ENCODE measurements at regions not wholly inside any gene's neighbourhood (a gene's known extent, or its start where the extent isn't known, plus 50 kb on each side); places are given as distances from the start of the nearest gene placed in this dataset.
"Not testable (repeated sequence)": the region's sequence is repeated elsewhere in the genome, so short reads cannot be mapped to it uniquely, and the experiment has no call there.

- no peak overlapping the region for H3K4me3 ChIP-seq (ENCODE audit: low read depth, low read length)
- no peak for TF ChIP-seq CTCF (IDR thresholded peaks at IDR 0.05; ENCODE audit: borderline replicate concordance, insufficient read depth, low read depth, low read length)
Observed at GRCh38 chr2:208674919-208675318, 268.3 kb downstream of the PTH2R start.

- H3K4me3 ChIP-seq (ENCODE audit: low read depth, low read length): not testable (repeated sequence)
Observed at GRCh38 chr2:208685929-208686328, 279.3 kb downstream of the PTH2R start.

DNA sequence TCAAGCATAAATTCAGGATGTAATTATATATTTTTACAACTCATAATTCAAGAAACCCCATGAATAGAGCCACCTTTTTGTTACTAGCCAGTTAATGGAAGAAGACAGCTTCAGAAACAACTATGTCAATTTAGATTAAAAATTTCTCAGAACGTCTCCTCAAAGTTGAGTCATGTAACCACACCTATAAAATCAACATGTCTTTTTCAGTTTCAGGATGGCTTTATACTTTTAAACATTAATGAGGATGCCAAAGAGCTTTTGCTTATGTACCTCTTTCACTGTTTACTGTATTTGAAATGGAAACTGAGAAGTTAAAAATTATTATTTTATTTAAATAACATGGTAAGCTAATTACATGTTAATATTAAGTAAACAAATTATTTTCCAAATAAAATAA, 280.1 kb downstream of the PTH2R start:
- no peak for TF ChIP-seq CTCF (IDR thresholded peaks at IDR 0.05; ENCODE audit: borderline replicate concordance, insufficient read depth, low read depth, low read length)
- H3K4me3 ChIP-seq (ENCODE audit: low read depth, low read length): no peak overlapping the region

DNA sequence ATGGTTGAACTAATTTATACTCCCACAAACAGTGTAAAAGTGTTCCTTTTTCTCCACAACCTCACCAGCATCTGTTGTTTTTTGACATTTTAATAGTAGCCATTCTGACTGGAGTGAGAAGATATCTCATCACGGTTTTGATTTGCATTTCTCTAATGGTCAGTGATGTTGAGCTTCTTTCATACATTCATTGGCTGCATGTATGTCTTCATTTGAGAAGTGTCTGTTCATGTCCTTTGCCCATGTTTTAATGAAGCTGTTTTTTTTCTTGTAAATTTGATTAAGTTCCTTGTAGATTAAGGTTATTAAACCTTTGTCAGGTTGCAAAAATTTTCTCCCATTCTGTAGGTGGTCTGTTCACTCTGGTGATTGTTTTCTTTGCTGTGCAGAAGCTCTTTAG, 281.1 kb downstream of the PTH2R start:
- not testable (repeated sequence) for H3K4me3 ChIP-seq (ENCODE audit: low read depth, low read length)

DNA sequence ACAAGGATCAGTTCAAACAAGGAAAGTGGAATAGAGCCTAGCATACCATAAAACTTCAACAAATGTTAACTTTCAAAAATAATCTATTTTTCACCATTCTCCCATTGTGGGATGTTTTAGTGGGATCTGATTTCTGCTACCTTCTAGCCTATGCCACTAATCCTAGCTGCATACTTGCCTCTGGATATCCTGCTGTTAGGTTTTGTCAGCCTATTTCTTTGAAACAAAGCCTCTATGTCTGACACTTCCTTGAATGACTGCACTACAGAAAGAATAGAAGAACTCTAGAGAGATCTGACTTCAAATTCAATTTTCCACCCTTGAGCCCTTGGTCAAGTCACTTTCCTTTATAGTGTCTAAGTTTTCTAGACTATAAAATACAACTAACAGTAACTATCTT, 291.5 kb downstream of the PTH2R start:
- no peak for TF ChIP-seq CTCF (IDR thresholded peaks at IDR 0.05; ENCODE audit: borderline replicate concordance, insufficient read depth, low read depth, low read length)
- H3K4me3 ChIP-seq (ENCODE audit: low read depth, low read length): no peak overlapping the region

- TF ChIP-seq CTCF (IDR thresholded peaks at IDR 0.05; ENCODE audit: borderline replicate concordance, insufficient read depth, low read depth, low read length): no peak
- H3K4me3 ChIP-seq (ENCODE audit: low read depth, low read length): no peak overlapping the region
Observed at GRCh38 chr2:208708486-208708885, 301.9 kb downstream of the PTH2R start.

DNA sequence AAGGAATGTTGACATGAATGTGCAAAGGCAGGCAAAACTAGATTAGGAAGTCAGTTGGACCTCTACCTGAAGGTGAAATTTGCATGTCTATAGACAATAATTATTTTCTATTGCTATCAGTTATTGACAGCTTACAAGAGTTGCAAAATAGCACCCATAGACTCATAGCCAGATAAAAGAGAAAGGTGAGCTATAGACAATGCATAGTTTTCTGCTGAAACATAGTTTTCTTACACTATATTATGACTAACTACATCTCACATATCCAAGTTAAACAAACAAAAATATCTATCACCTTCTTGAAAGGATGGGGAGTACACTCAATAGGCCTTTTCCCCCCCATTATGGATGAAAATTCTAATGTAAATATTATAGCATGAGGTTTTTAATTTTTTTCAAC, 305.0 kb downstream of the PTH2R start:
- H3K4me3 ChIP-seq (ENCODE audit: low read depth, low read length): no peak overlapping the region
- no peak for TF ChIP-seq CTCF (IDR thresholded peaks at IDR 0.05; ENCODE audit: borderline replicate concordance, insufficient read depth, low read depth, low read length)

- TF ChIP-seq CTCF (IDR thresholded peaks at IDR 0.05; ENCODE audit: borderline replicate concordance, insufficient read depth, low read depth, low read length): no peak
Observed at GRCh38 chr2:208713066-208713745, 306.6 kb downstream of the PTH2R start.

More at GRCh38 chr2:208713066-208713745, 306.6 kb downstream of the PTH2R start:
- no peak overlapping the region for H3K4me3 ChIP-seq (ENCODE audit: low read depth, low read length)

All from GM12875 (cell line).